A549 (cell line): ENCODE measurements at regions not wholly inside any gene's neighbourhood (a gene's known extent, or its start where the extent isn't known, plus 50 kb on each side); places are given as distances from the start of the nearest gene placed in this dataset.

Source experiments
- ATAC-seq, 2 experiments: fragments of 200-7000 bp in 1 of 2; fragments of >200 bp in 1 of 2; cut with Nextera tagmentation in 1 of 2; cut with Tn5 transposase in 1 of 2; 3 replicates each; pipeline versions ENCODE4 v1.8.0 to v1.9.1; 2018 to 2020; ENCODE audit warnings: mild to moderate bottlenecking in 1 of 2, moderate library complexity in 1 of 2
- CTCF ChIA-PET: fragments of 300-600 bp; sonication (Branson Sonifier 250); formaldehyde crosslinking; extraction: SDS; loops from one replicate; lab custom pipeline; 2021; ENCODE audit warnings: antibody characterized with exemption, inconsistent platforms; lab: Yijun Ruan, JAX
- POLR2A ChIA-PET: fragments of 350-600 bp; formaldehyde crosslinking; extraction: SDS; loops from one replicate; lab custom pipeline; 2021; ENCODE audit warnings: antibody characterized with exemption, inconsistent platforms; lab: Yijun Ruan, JAX
- DNase-seq, 2 experiments: peaks; one replicate each; pipeline versions ENCODE4 v3.0.0 to v3.0.0-alpha.2; 2011 to 2016; ENCODE audit warnings: low read depth in 1 of 2, low spot score in 1 of 2
- FAIRE-seq: peaks from 2 replicates; lab custom pipeline; 2011; peaks lifted over from hg19 to GRCh38; lab: Jason Lieb, UNC
- H3K27ac ChIP-seq, 2 experiments: fragments of >200 bp; sonication (Bioruptor Twin); formaldehyde crosslinking; 3 replicates each; pipeline ENCODE4 v1.5.1; 2016 to 2017
- H3K4me1 ChIP-seq: fragments of >200 bp; sonication (Bioruptor Twin); formaldehyde crosslinking; 3 replicates; pipeline ENCODE4 v1.6.1; 2016
- H3K4me2 ChIP-seq: fragments of >200 bp; sonication (Bioruptor Twin); formaldehyde crosslinking; 3 replicates; pipeline ENCODE4 v1.6.1; 2016
- H3K4me3 ChIP-seq: fragments of >200 bp; sonication (Bioruptor Twin); formaldehyde crosslinking; 3 replicates; pipeline ENCODE4 v1.5.1; 2016
- H3K9me3 ChIP-seq: fragments of >200 bp; sonication (Bioruptor Twin); formaldehyde crosslinking; 3 replicates; pipeline ENCODE4 v1.6.1; 2016
- ATOH8 ChIP-seq: fragments of 250-450 bp; sonication (Bioruptor Pico); IDR thresholded peaks from 2 replicates; pipeline ENCODE4 v1.5.0; 2020; ENCODE audit warnings: low read depth, mild to moderate bottlenecking, moderate library complexity
- BHLHE40 ChIP-seq: IDR thresholded peaks from 2 replicates; pipeline ENCODE4 v1.6.1; 2012; ENCODE audit warnings: low read depth, low read length, inconsistent platforms
- CBX8 ChIP-seq: fragments of 200-600 bp; sonication (generic); IDR thresholded peaks from 2 replicates; pipeline ENCODE4 v1.6.1; 2016
- CHD4 ChIP-seq: fragments of 200-600 bp; sonication (generic); IDR thresholded peaks from 2 replicates; pipeline ENCODE4 v1.6.1; 2016; ENCODE audit warnings: antibody characterized with exemption, mild to moderate bottlenecking, borderline replicate concordance
- E2F6 ChIP-seq: IDR thresholded peaks from 2 replicates; pipeline ENCODE4 v1.6.1; 2012; ENCODE audit warnings: low read depth, borderline replicate concordance
- EHF ChIP-seq: fragments of 250-450 bp; sonication (Bioruptor Pico); IDR thresholded peaks from 2 replicates; pipeline ENCODE4 v1.5.0; 2020; ENCODE audit warnings: mild to moderate bottlenecking
- EP300 ChIP-seq, 2 experiments: fragments of >200 bp; sonication (Bioruptor Twin); formaldehyde crosslinking; IDR thresholded peaks; 2 replicates in 1 of 2; 3 replicates in 1 of 2; pipeline ENCODE4 v1.6.1; 2016 to 2017
- HDAC2 ChIP-seq: fragments of 200-600 bp; sonication (generic); IDR thresholded peaks from 2 replicates; pipeline ENCODE4 v1.6.1; 2016
- HES2 ChIP-seq: fragments of >200 bp; sonication (Bioruptor Twin); formaldehyde crosslinking; IDR thresholded peaks from 2 replicates; pipeline ENCODE4 v1.6.1; 2016
- HOXA7 ChIP-seq: fragments of 250-450 bp; sonication (Bioruptor Pico); IDR thresholded peaks from 2 replicates; pipeline ENCODE4 v1.5.0; 2020; ENCODE audit warnings: mild to moderate bottlenecking, moderate library complexity
- KDM5A ChIP-seq: fragments of 200-600 bp; sonication (generic); IDR thresholded peaks from 2 replicates; pipeline ENCODE4 v1.6.1; 2016; ENCODE audit warnings: antibody characterized with exemption, mild to moderate bottlenecking
- MYC ChIP-seq: IDR thresholded peaks from 2 replicates; pipeline ENCODE4 v1.6.1; 2012; ENCODE audit warnings: mild to moderate bottlenecking, inconsistent platforms, low read length, improper control_type of control experiment, borderline replicate concordance
- NFE2L2 ChIP-seq: fragments of 150-350 bp; conservative IDR thresholded peaks from 2 replicates; pipeline ENCODE4 v1.6.1; 2014; ENCODE audit warnings: low read length
- NPAS2 ChIP-seq: fragments of 250-450 bp; sonication (Bioruptor Pico); IDR thresholded peaks from 2 replicates; pipeline ENCODE4 v1.8.0; 2022; ENCODE audit warnings: mild to moderate bottlenecking, moderate library complexity, borderline replicate concordance
- PBX3 ChIP-seq: IDR thresholded peaks from 2 replicates; pipeline ENCODE4 v1.6.1; 2012
- PHF8 ChIP-seq: fragments of 200-600 bp; sonication (generic); IDR thresholded peaks from 2 replicates; pipeline ENCODE4 v1.6.1; 2016; ENCODE audit warnings: low read depth, mild to moderate bottlenecking, antibody characterized with exemption, moderate library complexity, borderline replicate concordance
- POLR2A ChIP-seq: IDR thresholded peaks from 2 replicates; pipeline ENCODE4 v1.6.1; 2012; ENCODE audit warnings: mild to moderate bottlenecking, low read length
- RAD21 ChIP-seq, 2 experiments: fragments of >200 bp in 1 of 2; sonication (Bioruptor Twin) in 1 of 2; formaldehyde crosslinking in 1 of 2; IDR thresholded peaks in 1 of 2; conservative IDR thresholded peaks in 1 of 2; 2 replicates in 1 of 2; 3 replicates in 1 of 2; pipeline ENCODE4 v1.6.1; 2012 to 2018; ENCODE audit warnings: inconsistent platforms in 1 of 2
- RCOR1 ChIP-seq: fragments of 150-350 bp; IDR thresholded peaks from 2 replicates; pipeline ENCODE4 v1.6.1; 2014; ENCODE audit warnings: antibody characterized with exemption, low read length, low read depth
- SMC3 ChIP-seq: fragments of >200 bp; sonication (Bioruptor Twin); formaldehyde crosslinking; IDR thresholded peaks from 3 replicates; pipeline ENCODE4 v1.6.1; 2018; ENCODE audit warnings: inconsistent platforms
- TP53 ChIP-seq: fragments of 250-450 bp; sonication (Bioruptor Pico); IDR thresholded peaks from 2 replicates; pipeline ENCODE4 v1.5.0; 2021; ENCODE audit warnings: mild to moderate bottlenecking, moderate library complexity
- USF2 ChIP-seq: fragments of 450-650 bp; IDR thresholded peaks from 2 replicates; pipeline ENCODE4 v1.6.1; 2014; ENCODE audit warnings: antibody characterized with exemption
- ZFP36 ChIP-seq: fragments of 450-650 bp; IDR thresholded peaks from 2 replicates; pipeline ENCODE4 v1.6.1; 2014; ENCODE audit warnings: borderline replicate concordance; ENCODE audit not compliant: partially characterized antibody
- WGBS: methylation state at CpG from one replicate; pipeline ENCODE4 v1.1.6; 2017; ENCODE audit errors: missing lambda C conversion rate; 5-methylcytosine and 5-hydroxymethylcytosine counted together

GRCh38 chr20:56953048-56953586, 313.3 kb downstream of the BMP7 start:
- Histone ChIP-seq H3K4me1 (peaks cover 6% of the 10 kb centered on the region), H3K4me3 (no peak overlapping the region), H3K9me3 (no peaks in the 10 kb centered on the region), H3K27ac (no peak overlapping the region), H3K4me2 (no peak overlapping the region)
- POLR2A ChIA-PET, result no interaction called here
- FAIRE-seq (no peak), DNase-seq (no peak), ATAC-seq (no peak)
- CTCF ChIA-PET, result interaction anchor here (1.2 kb wide), 1 partner anchor 21 kb away, joined by 4 read pairs; no protein-coding TSS in a partner anchor
- no peak for TF ChIP-seq RAD21 (conservative IDR thresholded peaks at IDR 0.05 in 1 of 2, IDR thresholded peaks at IDR 0.05 in 1 of 2)
- no peak for TF ChIP-seq CHD4
- TF ChIP-seq CBX8, result no peak
- no peak for TF ChIP-seq MYC
- no peak for TF ChIP-seq POLR2A
- no peak for TF ChIP-seq ATOH8 (CRISPR knock-in tag)
- no peak for TF ChIP-seq HES2
- TF ChIP-seq HDAC2, result no peak
- TF ChIP-seq SMC3, result no peak
- TF ChIP-seq PHF8, result no peak
- TF ChIP-seq HOXA7 (CRISPR knock-in tag), result no peak
- TF ChIP-seq TP53 (CRISPR knock-in tag), result no peak
- TF ChIP-seq EHF (CRISPR knock-in tag), result no peak
- TF ChIP-seq NFE2L2, result no peak
- 87% methylated on average over 23 of the region's 24 CpGs for WGBS

- no peak for TF ChIP-seq BHLHE40
- TF ChIP-seq EHF (CRISPR knock-in tag), result no peak
- no peak for TF ChIP-seq RCOR1
- no peak for TF ChIP-seq KDM5A
- TF ChIP-seq NPAS2, result no peak
- no peak for TF ChIP-seq CHD4
- no peak for TF ChIP-seq EP300 (IDR thresholded peaks at IDR 0.05)
- no peak for TF ChIP-seq USF2
- WGBS, result 81% methylated on average over 15 of the region's 15 CpGs
- CTCF ChIA-PET, result interaction anchor here (0.9 to 2.9 kb wide), 3 partner anchors 9 to 19 kb away, joined by 3 to 13 read pairs (median 3); no protein-coding TSS in a partner anchor
These were observed 311.6 kb downstream of the BMP7 start for GRCh38 chr20:56954797-56955196.

GRCh38 chr20:56955680-56956079, 310.8 kb downstream of the BMP7 start:
- no peak for TF ChIP-seq ZFP36
- TF ChIP-seq HES2, result no peak
- no peak for TF ChIP-seq TP53 (CRISPR knock-in tag)
- TF ChIP-seq E2F6, result no peak
- TF ChIP-seq PBX3, result no peak
- TF ChIP-seq RCOR1, result no peak
- no peak for TF ChIP-seq USF2
- TF ChIP-seq CHD4, result no peak
- H3K4me2 ChIP-seq, result 0 out of 3 replicates have a peak overlapping the region, but pooled peaks have one; percentile 13
- peaks cover 6% of the 10 kb centered on the region for H3K4me1 ChIP-seq
- H3K27ac ChIP-seq, result peak overlapping the region in 1 of 2 experiments; percentile 14; a peak in 1 of 6 replicates
- no peak for FAIRE-seq
- POLR2A ChIA-PET, result no interaction called here
- no peak overlapping the region for H3K4me3 ChIP-seq
- ATAC-seq, result peak in 1 of 2 experiments; percentile 38; a peak in 1 of 6 replicates
- CTCF ChIA-PET, result interaction anchor here (0.6 to 2.9 kb wide), 5 partner anchors 9 to 457 kb away, joined by 3 to 13 read pairs (median 4); no protein-coding TSS in a partner anchor
- no peaks in the 10 kb centered on the region for H3K9me3 ChIP-seq
- no peak for DNase-seq
- WGBS, result 59% methylated on average over 9 of the region's 9 CpGs

More at GRCh38 chr20:56954797-56955196, 311.6 kb downstream of the BMP7 start:
- FAIRE-seq (no peak), DNase-seq (no peak), ATAC-seq (no peak)
- Histone ChIP-seq H3K9me3 (no peaks in the 10 kb centered on the region), H3K4me3 (no peak overlapping the region), H3K4me2 (no peak overlapping the region), H3K27ac (no peak overlapping the region), H3K4me1 (peaks cover 6% of the 10 kb centered on the region)
- POLR2A ChIA-PET, result no interaction called here
